Stimulated activated CD4-positive, alpha-beta T cell treated with anti-CD3 and anti-CD28 coated beads, Interleukin-4, amount 100 ng/mL, for 1 hour (primary cell): ENCODE measurements at regions not wholly inside any gene's neighbourhood (a gene's known extent, or its start where the extent isn't known, plus 50 kb on each side); places are given as distances from the start of the nearest gene placed in this dataset.
"Not testable (repeated sequence)": the region's sequence is repeated elsewhere in the genome, so short reads cannot be mapped to it uniquely, and the experiment has no call there.

ENCODE experiments used
- DNase-seq: peaks from one replicate; pipeline ENCODE4 v3.0.0-alpha.2; 2020

DNA sequence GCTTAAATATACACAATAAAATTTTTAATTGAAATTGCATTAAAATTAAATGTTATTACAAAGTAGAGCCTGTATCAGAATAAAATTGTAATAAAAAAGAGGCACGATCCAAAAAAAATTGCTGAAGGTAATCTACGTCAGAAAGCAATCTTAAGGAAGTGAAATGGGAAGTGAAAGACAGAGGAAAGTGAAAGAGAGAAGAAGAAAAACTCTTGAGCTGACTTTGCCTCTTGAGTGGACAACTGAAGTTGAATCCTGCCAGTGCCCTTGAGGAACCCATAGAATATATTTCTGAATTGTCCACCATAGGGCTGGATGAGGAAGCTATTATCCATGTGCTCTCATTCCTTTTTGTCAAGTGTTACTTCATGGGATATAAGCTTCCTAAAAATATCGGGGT is 285.1 kb upstream of the STAC start:
- DNase-seq: no peak

DNA sequence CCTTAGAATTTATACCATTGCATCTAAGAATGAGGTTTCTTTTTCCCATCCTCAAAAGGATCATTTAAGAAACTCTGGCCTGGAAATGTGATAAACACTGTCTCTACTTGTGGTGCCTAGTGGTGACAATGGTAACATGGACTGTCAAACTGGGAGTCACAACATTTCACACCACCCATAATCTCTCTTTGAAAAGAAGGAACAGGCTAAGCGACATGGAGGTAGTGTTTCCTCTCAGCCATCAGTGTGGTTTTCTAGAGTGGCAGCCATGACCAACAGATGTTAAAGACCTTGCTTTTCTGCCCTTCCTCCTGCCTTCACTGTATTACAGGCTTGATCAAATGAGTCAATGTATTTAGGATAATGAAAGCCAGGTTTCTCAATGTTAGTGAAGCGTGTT is 283.1 kb upstream of the STAC start:
- no peak for DNase-seq

DNA sequence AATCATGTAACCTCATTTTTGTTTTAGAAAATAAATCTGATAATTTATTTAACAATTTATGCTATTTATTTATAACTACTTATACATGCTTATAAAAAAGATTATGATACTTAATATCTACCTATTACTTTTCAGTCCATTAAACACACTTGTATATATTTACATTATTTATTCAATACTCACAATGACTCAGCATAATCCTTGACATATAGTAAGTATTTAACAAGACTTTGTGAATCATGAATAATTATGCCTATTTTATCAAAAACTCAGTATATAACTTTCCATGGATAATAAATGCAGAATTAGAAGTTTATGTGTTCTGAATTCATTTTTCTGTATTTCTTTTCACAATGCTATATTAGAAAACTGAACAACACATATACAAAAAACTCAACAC is 266.0 kb upstream of the STAC start:
- DNase-seq: no peak

DNA sequence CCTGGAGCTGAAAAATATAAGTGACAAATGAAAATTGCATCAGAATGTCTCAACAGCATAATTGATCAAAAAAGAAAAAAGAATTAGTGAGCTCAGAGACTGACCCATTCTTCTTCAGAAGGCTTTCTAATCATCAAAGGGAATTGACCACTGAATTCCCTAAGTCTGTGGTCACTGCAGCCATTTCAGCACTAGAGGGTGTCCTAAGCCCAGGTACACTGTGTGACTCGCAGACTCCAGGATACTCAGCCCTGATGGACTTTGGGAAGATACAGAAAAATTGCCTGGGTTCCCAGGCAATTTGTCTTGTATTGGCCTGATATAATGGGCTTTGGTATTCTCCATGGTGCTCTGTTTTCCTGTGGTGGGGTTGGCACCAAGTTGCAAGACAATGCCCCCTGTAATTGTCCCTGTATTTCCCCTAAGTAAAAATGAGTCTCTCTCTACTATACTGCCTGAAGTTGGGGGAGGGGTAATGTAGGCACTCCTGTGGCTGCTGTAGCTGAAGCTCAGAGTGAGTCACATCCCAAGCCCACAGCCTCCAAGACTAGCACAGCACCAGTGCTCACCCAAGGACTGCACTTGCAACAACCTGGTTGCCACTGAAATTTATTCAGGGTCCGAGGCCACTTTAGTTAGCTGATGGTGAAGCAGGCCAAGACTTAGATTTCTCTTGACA is 256.0 kb upstream of the STAC start:
- no peak for DNase-seq

DNA sequence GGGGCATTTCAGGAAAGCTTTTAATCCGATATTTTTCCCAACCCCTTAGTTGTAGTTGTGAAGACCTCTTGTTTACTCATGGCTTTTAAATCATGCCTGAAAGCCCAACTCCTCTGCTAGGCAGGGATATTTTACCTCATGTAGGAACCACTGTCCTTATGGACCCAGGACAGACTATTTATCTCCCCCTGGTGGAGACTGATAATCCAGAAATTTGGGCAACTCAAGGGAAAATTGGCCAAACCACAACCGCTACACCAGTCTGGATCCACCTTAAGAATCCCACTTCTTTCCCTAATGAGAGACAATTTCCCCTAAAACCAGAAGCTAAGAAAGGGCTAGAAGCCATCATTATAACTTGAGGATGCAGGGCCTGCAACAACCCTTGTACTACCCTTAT is 248.1 kb upstream of the STAC start:
- DNase-seq: no peak

DNA sequence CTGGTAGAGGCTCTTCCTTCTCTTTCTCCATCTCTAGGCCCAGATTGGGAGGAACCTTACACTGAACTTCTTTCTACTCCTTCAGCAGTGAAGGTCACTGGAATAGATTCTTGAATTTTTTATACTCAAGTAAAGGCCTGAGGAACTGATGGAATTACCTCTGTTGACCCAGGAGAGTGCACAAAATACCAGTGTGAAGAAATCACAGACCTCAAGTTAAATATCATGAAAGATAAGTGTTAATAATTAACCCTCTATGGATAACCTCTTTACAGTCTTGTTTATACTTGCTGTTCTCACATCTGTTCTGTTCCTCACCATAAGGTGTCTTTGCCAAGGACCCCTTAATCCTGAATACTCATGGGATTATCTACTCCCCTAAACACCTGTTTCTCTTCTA is 244.4 kb upstream of the STAC start:
- no peak for DNase-seq

DNA sequence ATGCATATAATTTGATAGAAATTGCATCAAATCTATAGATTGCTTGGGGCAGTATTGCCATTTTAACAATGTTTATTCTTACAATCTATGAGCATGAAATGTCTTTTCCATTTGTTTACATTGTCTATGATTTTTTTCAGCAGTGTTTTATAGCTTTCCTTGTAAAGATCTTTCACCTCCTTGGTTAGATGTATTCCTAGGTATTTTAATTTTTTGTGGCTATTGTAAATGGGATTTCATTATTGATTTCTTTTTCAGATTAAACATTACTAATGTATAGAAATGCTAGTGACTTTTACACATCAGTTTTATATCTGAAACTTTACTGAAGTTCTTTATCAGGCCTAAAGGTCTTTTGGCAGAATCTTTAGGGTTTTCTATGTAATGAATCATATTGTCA is 237.6 kb upstream of the STAC start:
- no peak for DNase-seq

DNA sequence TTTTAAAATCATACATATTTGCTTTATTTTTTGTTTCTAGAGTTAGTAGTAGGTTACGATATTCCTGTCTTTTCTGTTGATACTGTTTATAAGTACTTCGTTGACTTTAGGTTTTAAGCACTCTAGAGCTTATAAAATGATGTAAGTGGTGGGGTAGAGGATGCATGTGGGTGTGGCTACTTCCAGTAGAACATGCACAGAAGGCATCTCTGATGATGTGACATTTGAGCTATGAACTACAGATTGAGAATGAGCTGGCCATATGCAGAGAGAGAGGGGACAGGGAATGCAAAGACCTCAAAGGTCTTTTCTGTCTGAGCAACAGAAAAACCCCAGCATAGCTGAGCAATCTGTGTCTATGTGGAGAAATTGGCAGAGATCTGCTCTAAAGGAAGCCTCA is 233.9 kb upstream of the STAC start:
- DNase-seq: no peak

DNA sequence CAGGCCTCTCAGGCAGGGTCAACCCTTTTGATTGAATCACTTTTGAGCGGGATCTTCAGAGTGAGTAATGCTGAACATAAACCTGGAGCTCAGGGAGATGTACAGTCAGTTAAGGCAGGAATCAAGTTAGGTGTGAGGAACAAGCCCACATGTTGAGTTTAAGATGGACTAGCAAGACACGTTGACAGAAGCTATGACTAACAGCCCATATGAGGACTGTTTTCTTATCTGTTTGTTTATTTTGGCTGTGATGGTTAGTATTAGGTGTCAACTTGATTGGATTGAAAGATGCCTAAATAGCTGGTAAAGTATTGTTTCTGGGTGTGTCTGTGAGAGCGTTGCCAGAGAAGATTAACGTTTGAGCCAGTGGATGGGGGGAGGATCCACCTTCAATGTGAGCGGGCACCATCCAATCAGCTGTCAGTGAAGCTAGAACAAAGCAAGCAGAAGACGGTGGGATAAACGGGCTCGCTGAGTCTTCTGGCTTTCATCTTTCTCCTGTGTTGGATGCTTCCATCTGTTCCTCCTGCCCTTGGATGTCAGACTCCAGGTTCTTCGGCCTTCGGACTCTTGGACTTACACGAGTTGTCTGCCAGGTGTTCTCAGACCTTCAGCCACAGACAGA is 232.3 kb upstream of the STAC start:
- no peak for DNase-seq

DNA sequence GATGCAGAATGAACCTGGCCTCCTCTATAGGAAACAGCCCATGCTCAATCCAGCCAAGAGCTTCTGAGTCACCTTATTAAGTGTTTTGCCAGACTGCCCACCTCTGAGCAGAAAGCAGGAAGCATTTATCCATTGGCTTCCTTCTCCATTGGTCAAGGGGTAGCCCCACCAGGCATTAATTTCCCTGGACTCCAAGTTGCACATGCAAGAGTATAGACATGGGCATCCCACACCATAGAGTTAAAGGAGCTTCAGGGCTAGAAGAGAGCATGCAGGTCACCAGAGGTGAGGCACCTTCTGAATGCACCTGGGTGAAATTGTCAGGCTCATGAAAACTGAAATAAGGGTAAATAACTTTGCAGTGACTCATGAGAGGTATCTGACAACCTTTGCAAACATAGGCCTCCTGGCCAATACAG is 230.8 kb upstream of the STAC start:
- no peak for DNase-seq

DNA sequence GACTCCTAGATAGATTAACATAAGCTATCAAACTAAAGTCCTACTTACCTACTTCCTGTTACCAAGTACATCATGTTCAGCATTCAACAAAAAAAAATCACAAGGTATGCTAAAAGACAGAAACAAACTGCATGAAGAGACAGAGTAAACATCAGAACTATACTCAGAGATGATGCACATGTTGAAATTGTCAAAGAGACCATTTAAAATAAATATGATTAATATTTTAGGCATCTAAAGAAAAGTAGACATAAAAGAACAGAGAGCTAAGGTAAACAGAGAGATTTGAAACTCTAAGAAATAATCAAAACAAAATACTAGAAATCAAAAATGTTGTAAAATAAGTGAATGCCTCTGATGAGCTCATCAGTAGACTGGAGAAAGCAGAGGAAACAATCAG is 224.8 kb upstream of the STAC start:
- no peak for DNase-seq

DNA sequence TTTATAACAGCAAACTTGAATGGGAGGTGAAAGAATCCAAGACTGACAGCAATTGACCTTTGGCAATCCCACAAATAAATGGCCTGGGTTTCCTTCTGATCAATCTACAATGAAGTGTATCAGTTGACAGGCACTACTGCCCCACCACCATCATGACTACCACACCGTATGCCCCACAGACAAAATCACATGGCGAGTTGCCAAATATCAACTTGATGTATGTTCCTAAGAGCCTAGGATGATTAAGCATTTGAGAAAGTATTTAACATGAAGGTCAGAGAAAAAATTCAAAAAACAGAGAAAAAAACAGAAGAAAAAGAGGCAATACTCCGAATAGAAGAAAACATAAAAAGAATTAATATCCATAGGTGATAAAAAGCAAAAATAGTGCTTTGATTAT is 215.9 kb upstream of the STAC start:
- DNase-seq: no peak

DNA sequence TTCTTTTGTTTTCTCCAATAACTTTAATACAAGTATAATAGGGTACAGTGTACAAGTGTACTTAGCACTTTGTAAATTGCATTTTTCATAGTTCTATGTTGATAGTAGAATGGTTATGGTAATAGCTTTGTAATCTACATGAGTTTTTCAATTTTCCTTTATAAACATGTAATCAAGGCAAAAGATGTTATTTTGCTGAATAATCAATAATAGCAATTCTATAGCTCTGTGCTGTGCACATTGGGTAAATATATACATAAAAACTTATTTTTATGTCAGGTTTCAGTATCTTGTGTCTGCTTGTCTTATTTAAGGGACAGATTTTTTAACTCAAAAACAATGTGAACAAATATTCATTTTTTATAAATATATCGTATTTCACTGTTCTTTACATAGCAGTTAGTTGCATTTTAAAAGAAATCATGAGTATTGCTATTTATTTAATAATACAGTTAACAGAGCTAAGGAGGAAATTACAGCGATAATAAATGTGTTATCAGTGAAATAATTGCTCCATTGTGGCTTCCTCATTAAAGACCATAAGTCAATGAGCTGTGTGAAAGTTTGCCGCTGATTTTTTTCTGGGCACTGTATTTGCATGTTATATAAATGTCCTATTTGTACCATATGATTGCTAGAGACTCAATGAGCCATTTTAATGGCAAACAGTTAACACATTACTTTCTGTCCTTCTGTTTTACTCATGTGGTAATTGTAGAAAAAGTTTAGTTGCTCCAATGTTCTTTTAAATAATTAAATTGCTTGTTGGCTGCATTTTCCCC is 214.6 kb upstream of the STAC start:
- DNase-seq: no peak

DNA sequence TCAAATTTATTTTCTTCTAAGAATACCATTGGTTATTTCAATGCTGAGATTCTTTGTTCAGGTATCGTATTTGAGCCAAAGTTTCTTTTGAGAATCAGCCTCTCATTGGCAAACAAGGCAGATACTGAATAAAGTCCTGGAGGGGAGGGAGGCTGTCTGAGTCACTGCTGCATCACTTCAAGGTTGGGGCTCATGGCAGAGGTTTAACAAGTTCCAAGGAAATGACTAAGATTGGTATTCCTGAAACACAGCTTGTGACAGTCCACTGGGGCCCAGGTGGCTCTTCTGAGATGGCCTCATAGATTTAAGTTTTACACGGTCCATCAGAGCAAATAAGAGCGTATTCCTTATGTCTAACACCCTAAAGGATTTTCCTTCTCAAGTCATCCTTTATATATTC is 213.8 kb upstream of the STAC start:
- DNase-seq: no peak

DNA sequence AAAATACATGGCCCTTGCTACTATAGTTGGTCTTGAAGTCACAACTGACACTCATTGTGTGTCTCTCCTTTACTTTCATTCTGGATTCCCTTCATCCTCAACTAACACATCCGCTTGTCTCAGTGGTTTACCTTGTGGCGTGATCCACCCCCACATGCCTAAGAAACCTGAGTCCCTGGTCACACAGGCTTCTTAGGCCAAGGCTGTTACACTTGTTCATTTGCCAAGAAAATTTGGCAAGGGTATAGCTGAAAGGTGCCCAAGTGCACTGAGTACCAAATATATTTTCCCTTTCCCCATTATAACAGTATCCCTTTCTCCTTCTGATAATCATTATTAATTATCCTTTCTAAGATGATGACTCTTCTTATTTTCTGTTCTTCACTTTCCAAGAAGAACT is 207.6 kb upstream of the STAC start:
- DNase-seq: no peak

DNA sequence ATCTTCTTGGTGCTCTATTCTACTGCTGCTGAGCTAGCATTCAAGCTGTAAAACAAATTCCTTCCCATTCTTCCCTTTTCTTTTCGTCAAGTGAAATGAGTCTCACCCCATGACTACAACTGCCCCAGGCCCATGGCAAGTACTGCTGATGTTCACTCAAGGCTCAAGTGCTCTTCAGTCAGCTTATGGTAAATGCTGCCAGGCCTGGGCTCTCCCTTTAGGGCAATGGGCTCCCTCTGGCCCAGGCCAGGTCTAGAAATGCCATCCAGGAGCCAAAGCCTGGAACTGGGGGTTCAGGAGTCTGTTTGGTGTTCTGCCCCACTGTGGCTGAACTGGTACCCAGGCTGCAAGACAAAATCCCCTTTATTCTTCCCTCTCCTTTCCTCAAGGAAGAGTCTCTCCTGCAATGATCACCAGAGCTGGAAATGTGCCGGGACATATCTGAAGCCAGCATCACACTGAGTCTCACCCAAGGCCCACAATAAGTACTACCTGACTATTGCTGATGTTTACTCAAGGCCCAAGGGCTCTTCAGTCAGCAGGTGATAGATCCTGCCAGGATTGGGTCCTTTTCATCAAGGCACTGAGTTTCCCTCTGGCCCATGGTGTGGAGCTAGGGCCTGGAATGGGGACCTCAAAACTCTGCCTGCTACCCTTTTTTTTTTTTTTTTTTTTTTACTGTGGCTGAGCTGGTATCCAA is 205.0 kb upstream of the STAC start:
- DNase-seq: no peak

DNA sequence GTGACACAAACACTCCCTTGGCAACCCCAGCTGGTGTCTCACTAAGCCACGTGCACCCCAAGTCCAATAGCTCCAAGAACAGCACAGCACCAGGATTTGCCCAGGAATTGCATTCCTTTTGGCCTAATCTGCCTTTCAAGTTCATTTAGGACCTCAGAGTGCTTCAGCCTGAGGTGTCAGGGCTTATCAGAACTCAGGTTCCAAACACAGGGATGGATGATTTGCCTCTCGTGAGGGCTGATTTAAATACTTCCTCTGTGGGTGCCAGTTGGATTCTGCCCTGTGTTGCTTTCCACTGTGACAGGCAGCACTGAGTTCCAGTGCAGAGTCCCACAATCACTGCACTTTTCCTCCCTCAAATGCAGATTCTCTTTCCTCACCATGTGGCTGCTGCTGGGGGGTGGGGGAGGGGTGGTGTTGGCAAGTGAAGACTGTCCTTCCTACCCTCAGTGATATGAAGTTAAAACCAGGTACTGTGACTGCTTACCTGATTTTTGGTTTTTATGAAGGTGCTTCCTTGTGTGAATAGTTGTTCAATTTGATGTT is 204.3 kb upstream of the STAC start:
- DNase-seq: no peak

DNA sequence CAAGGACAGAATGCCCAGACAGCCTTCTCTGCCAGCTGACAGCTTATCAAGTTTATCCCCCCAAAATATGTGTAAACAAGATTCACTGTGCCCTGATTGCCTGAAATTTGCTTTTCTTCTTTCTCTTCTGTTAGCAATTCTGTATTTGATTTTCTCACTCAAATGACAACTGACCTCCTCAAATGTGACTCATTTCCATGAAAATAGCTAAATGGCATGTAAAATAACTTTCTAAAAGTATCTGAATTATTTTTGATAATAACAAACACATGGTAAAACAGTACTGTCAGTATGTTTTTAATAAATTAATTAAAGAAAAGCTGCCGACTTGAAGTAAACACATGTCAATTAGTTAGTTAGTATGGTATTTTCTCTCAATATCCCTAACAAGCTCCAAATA is 202.3 kb upstream of the STAC start:
- DNase-seq: no peak

DNA sequence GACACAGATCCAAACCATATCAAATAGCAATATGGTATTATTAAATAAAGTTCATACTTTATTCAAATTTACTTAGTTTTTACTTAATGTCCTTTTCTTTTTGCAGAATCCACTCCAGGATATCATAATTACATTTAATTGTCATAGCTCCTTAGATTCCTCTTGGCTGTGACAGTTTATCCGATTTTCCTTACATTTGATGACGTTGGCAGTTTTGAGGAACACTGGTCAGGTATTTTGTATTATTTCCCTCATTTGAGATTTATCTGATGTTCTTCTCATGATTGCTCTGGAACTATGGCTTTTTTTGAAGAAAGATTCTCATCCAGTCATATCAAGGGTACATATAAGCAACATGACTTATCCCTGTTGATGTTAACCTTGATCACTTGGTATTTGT is 198.3 kb upstream of the STAC start:
- DNase-seq: no peak

DNA sequence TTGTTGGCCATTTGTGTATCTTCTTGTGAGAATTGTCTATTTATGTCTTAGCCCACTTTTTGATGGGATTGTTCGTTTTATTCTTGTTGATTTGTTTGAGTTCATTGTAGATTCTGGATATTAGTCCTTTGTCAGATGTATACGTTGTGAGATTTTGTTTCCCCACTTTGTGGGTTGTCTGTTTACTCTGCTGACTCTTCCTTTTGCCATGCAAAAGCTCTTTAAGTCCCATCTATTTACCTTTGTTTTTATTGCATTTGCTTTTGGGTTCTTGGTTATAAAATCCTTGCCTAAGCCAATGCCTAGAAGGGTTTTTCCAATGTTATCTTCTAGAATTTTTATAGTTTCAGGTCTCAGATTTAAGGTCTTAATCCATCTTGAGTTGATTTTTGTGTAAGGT is 193.1 kb upstream of the STAC start:
- not testable (repeated sequence) for DNase-seq

DNA sequence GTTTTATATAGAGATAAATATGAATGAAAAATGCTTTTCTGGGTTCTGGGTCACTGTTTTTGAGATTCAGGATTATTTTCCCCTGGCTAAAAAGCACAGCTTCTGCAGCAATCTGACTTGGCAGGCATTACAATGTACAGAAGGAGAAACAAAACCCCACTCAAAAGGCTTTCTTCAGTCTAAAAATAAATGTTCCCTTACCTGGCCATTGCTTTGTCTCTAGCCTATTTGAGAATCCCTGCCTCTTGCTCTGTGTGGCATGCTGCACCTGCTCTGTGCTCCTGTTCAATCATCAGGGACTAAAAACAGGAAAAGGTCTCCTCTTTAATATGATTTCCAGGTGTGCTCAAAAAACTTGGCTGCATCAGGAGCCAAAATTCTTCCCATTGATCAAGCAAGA is 187.4 kb upstream of the STAC start:
- DNase-seq: no peak

DNA sequence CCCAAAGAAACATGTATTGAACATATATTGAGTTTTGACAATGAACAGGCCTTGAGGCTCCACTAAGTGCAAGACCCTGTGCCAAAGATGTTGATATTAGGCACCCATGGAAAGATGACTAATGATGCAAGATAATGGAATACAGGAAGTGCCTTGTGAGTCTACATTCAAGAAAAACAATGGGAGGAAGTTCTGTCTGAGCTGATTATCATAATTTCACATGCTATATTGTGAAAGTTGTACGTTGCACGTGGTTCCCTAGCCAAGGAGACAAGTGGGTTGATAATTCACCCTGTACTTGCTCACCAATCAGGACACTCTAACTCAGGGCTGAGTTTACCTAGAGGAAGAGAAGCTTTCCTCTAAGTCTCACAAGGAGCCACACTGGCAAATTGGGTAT is 186.9 kb upstream of the STAC start:
- DNase-seq: no peak

DNA sequence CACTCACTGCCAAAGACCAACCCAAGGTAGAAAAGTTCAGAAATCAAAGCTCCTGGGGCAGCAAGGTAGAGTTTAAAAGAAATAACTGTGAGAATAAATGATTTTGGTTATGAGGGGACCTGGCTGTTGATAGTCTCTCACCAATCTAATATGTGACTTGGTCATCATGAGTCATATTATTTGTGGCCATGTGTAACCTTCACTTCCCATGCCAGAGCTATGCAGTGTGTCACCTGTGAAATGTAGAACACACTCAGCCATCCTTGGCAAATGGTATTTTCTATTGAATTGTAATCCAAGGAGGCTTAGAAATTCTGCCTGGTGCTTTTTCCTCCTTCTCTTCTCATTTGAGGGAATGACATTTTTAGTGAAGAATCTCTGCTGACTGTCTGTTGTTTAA is 184.2 kb upstream of the STAC start:
- no peak for DNase-seq

DNA sequence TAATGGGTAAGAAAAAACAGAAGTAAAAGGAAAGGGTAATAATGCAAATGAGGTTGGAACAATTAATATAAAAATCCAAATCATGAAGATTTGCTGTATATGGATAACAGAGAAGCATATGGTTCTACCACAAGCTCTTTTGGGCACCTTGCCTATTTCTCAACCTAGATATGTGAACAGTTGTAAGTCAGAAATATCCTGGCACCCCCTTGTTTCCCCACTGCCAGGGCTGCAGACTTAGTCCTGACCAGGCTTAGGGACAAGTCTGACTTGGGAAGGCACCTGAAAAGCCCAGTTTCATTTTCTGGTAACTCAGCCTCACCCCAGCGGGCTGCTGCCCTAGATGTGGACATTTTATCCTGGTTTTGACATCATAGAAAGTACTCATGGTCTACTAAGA is 183.2 kb upstream of the STAC start:
- no peak for DNase-seq
